ENCODE measurements at regions not wholly inside any gene's neighbourhood (a gene's known extent, or its start where the extent isn't known, plus 50 kb on each side); places are given as distances from the start of the nearest gene placed in this dataset.

- Histone ChIP-seq H3K4me1 (ENCODE audit: control insufficient read depth, insufficient read depth, low read length) (peaks cover 2% of the 10 kb centered on the region), H3K9me3 (ENCODE audit: control insufficient read depth, low read length) (no peaks in the 10 kb centered on the region), H3K4me3 (ENCODE audit: low read length) (no peak overlapping the region), H3K27ac (ENCODE audit: low read depth, low read length) (no peak overlapping the region), H3K27me3 (ENCODE audit: control insufficient read depth, insufficient read depth, low read length, poor library complexity, severe bottlenecking) (no peaks in the 10 kb centered on the region), H3K9ac (ENCODE audit: extremely low read depth, low read length, poor library complexity, severe bottlenecking) (no peak overlapping the region), H3K36me3 (ENCODE audit: control insufficient read depth, insufficient read depth, low read length) (no peaks in the 10 kb centered on the region)
- Mint-ChIP-seq H3K27me3 (ENCODE audit: insufficient read depth) (no peaks in the 10 kb centered on the region), H3K27ac (no peak overlapping the region), H3K36me3 (ENCODE audit: low read depth) (no peaks in the 10 kb centered on the region), H3K9me3 (no peaks in the 10 kb centered on the region), H3K4me1 (peaks cover 2% of the 10 kb centered on the region), H3K4me3 (no peak overlapping the region)
- 84 to 86% methylated on average over 5 to 6 of the region's 6 CpGs for WGBS, 2 experiments (ENCODE audit: insufficient coverage in 1 of 2, insufficient read length in 1 of 2)
- DNase-seq, result no peak
- no peak for TF ChIP-seq CTCF (conservative IDR thresholded peaks at IDR 0.05)
Measured at GRCh38 chr21:27257226-27257625, 290.3 kb upstream of the ADAMTS5 start.

GRCh38 chr21:27251752-27252151 lies 284.9 kb upstream of the ADAMTS5 start:
- Mint-ChIP-seq H3K4me1 (no peaks in the 10 kb centered on the region), H3K4me3 (no peak overlapping the region), H3K27ac (no peak overlapping the region), H3K36me3 (ENCODE audit: low read depth) (no peaks in the 10 kb centered on the region), H3K27me3 (ENCODE audit: insufficient read depth) (no peaks in the 10 kb centered on the region), H3K9me3 (no peaks in the 10 kb centered on the region)
- Histone ChIP-seq H3K9ac (ENCODE audit: extremely low read depth, low read length, poor library complexity, severe bottlenecking) (no peak overlapping the region), H3K4me3 (ENCODE audit: low read length) (no peak overlapping the region), H3K27ac (ENCODE audit: low read depth, low read length) (no peak overlapping the region), H3K27me3 (ENCODE audit: control insufficient read depth, insufficient read depth, low read length, poor library complexity, severe bottlenecking) (no peaks in the 10 kb centered on the region), H3K36me3 (ENCODE audit: control insufficient read depth, insufficient read depth, low read length) (no peaks in the 10 kb centered on the region), H3K4me1 (ENCODE audit: control insufficient read depth, insufficient read depth, low read length) (no peaks in the 10 kb centered on the region), H3K9me3 (ENCODE audit: control insufficient read depth, low read length) (no peaks in the 10 kb centered on the region)
- WGBS, 2 experiments (ENCODE audit: insufficient coverage in 1 of 2, insufficient read length in 1 of 2), result 90 to 100% methylated on average over 1 to 2 of the region's 2 CpGs
- TF ChIP-seq CTCF (conservative IDR thresholded peaks at IDR 0.05), result no peak
- DNase-seq, result no peak

GRCh38 chr21:27250366-27250765 lies 283.5 kb upstream of the ADAMTS5 start:
- no peaks in the 10 kb centered on the region for H3K4me1 Mint-ChIP-seq
- no peak overlapping the region for H3K4me3 Mint-ChIP-seq
- Histone ChIP-seq H3K4me3 (ENCODE audit: low read length) (no peak overlapping the region), H3K36me3 (ENCODE audit: control insufficient read depth, insufficient read depth, low read length) (no peaks in the 10 kb centered on the region), H3K9me3 (ENCODE audit: control insufficient read depth, low read length) (no peaks in the 10 kb centered on the region), H3K4me1 (ENCODE audit: control insufficient read depth, insufficient read depth, low read length) (no peaks in the 10 kb centered on the region), H3K27ac (ENCODE audit: low read depth, low read length) (no peak overlapping the region), H3K9ac (ENCODE audit: extremely low read depth, low read length, poor library complexity, severe bottlenecking) (no peak overlapping the region), H3K27me3 (ENCODE audit: control insufficient read depth, insufficient read depth, low read length, poor library complexity, severe bottlenecking) (no peaks in the 10 kb centered on the region)
- no peaks in the 10 kb centered on the region for H3K27me3 Mint-ChIP-seq (ENCODE audit: insufficient read depth)
- H3K36me3 Mint-ChIP-seq (ENCODE audit: low read depth), result no peaks in the 10 kb centered on the region
- WGBS, 2 experiments (ENCODE audit: insufficient coverage in 1 of 2, insufficient read length in 1 of 2), result 80 to 88% methylated on average over 1 of the region's 1 CpG
- no peak for DNase-seq
- TF ChIP-seq CTCF (conservative IDR thresholded peaks at IDR 0.05), result no peak
- H3K9me3 Mint-ChIP-seq, result no peaks in the 10 kb centered on the region
- H3K27ac Mint-ChIP-seq, result no peak overlapping the region

All from endodermal cell (in vitro differentiated cells).